ENCODE measurements at regions not wholly inside any gene's neighbourhood (a gene's known extent, or its start where the extent isn't known, plus 50 kb on each side); places are given as distances from the start of the nearest gene placed in this dataset.

- TF ChIP-seq CTCF (IDR thresholded peaks at IDR 0.05) (no peak), POLR2A (IDR thresholded peaks at IDR 0.05; ENCODE audit: low read depth) (no peak), POLR2AphosphoS5 (IDR thresholded peaks at IDR 0.05) (no peak)
Observed at GRCh38 chr2:67091681-67092080, 305.5 kb upstream of the ETAA1 start.

All from esophagus muscularis mucosa (tissue), 3 donors.